Tibial nerve (tissue), 4 donors: ENCODE measurements at regions not wholly inside any gene's neighbourhood (a gene's known extent, or its start where the extent isn't known, plus 50 kb on each side); places are given as distances from the start of the nearest gene placed in this dataset.
A peak's percentile ranks its signal among the peaks of the same experiment; 100 is the strongest.

ENCODE experiments used
- DNase-seq, 2 donors: peaks; one replicate each; pipeline ENCODE4 v3.0.0-alpha.2; 2019; ENCODE audit warnings: low spot score in 2 of 2
- H3K27ac ChIP-seq, 4 donors: fragments of 200-600 bp; sonication (generic) in 3 of 4; one replicate each; pipeline ENCODE4 v1.5.1; 2017 to 2019; ENCODE audit warnings: mild to moderate bottlenecking in 1 of 4
- H3K27me3 ChIP-seq, 2 donors: fragments of 200-600 bp; sonication (generic) in 1 of 2; one replicate each; pipeline versions ENCODE4 v1.5.1 to v1.6.0; 2017 to 2019
- H3K36me3 ChIP-seq, 3 donors: fragments of 200-600 bp; sonication (generic); one replicate each; pipeline ENCODE4 v1.5.1; 2018 to 2019
- H3K4me1 ChIP-seq, 4 donors: fragments of 200-600 bp; sonication (generic) in 3 of 4; one replicate each; pipeline ENCODE4 v1.5.1; 2017 to 2019
- H3K4me3 ChIP-seq, 4 donors: fragments of 200-600 bp; sonication (generic) in 3 of 4; one replicate each; pipeline ENCODE4 v1.5.1; 2017 to 2019; ENCODE audit warnings: mild to moderate bottlenecking in 1 of 4, moderate library complexity in 1 of 4
- H3K9me3 ChIP-seq, 4 donors: fragments of 200-600 bp; sonication (generic) in 3 of 4; one replicate each; pipeline ENCODE4 v1.5.1; 2017 to 2019
- EP300 ChIP-seq, 2 donors: sonication (generic); formaldehyde crosslinking; IDR thresholded peaks; one replicate each; pipeline ENCODE4 v1.6.1; 2017; ENCODE audit warnings: antibody characterized with exemption in 2 of 2, mild to moderate bottlenecking in 1 of 2
- POLR2A ChIP-seq, 2 donors: fragments of 450-650 bp; IDR thresholded peaks; one replicate each; pipeline ENCODE4 v1.6.1; 2017; ENCODE audit warnings: antibody characterized with exemption in 2 of 2, mild to moderate bottlenecking in 2 of 2, moderate library complexity in 2 of 2
- WGBS, 2 donors: methylation state at CpG; one replicate each; pipeline ENCODE4 v1.1.5; 2018; 5-methylcytosine and 5-hydroxymethylcytosine counted together
- TF ChIP-seq, protein P1 (sequence below), 5 experiments: fragments of 200-600 bp in 3 of 5; fragments of 450-650 bp in 2 of 5; sonication (generic) in 3 of 5; IDR thresholded peaks; one replicate each; pipeline ENCODE4 v1.5.1; 2016 to 2019; ENCODE audit warnings: antibody characterized with exemption in 5 of 5, mild to moderate bottlenecking in 3 of 5, moderate library complexity in 2 of 5

- Histone ChIP-seq H3K4me1 (no peaks in the 10 kb centered on the region), H3K4me3 (no peak overlapping the region), H3K27ac (no peak overlapping the region), H3K9me3 (no peaks in the 10 kb centered on the region), H3K27me3 (no peaks in the 10 kb centered on the region), H3K36me3 (no peaks in the 10 kb centered on the region)
- 76 to 84% methylated on average over 3 of the region's 3 CpGs for WGBS, 2 donors
- DNase-seq = no peak
- no peak for TF ChIP-seq EP300 (IDR thresholded peaks at IDR 0.05)
- TF ChIP-seq, protein P1, sequence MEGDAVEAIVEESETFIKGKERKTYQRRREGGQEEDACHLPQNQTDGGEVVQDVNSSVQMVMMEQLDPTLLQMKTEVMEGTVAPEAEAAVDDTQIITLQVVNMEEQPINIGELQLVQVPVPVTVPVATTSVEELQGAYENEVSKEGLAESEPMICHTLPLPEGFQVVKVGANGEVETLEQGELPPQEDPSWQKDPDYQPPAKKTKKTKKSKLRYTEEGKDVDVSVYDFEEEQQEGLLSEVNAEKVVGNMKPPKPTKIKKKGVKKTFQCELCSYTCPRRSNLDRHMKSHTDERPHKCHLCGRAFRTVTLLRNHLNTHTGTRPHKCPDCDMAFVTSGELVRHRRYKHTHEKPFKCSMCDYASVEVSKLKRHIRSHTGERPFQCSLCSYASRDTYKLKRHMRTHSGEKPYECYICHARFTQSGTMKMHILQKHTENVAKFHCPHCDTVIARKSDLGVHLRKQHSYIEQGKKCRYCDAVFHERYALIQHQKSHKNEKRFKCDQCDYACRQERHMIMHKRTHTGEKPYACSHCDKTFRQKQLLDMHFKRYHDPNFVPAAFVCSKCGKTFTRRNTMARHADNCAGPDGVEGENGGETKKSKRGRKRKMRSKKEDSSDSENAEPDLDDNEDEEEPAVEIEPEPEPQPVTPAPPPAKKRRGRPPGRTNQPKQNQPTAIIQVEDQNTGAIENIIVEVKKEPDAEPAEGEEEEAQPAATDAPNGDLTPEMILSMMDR (IDR thresholded peaks at IDR 0.05) = no peak
- TF ChIP-seq POLR2A (IDR thresholded peaks at IDR 0.05) = no peak
These were observed 302.5 kb downstream of the ZNF621 start for GRCh38 chr3:40827226-40827625.

DNA sequence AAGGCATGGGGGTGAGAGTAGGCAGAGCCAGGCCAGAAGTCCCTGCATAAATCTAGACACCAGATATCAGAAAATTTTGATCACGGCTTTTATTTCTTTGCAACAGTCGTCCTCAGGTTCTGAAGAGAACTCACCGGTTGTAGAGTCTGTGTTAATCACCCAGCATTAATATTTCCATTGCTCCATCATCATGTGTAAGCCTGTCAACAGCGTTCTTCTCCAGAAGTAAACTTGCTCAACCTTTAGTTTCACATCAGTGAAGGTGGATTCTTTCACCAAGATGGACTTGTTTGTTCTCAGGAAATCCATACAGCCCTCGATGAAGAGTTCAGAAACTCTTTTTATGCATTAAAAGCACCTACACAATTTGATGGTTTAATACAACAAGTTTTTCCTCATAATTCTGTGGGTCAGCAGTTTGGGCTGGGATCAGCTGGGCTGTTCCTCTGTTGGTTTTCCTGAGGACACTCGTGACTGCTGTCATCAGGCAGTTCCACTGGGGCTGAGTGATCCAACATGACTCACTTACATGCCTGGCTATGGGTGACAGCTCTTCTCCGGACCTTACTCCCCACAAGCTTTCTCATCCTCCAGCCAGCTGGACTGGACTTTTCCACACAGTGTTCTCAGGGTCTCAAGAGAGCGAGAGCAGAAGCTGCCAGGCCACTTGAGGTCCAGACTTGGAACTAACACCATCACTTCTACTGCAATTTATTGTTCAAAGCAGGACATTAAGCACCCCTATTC lies 303.4 kb downstream of the ZNF621 start:
- Histone ChIP-seq H3K4me1 (no peaks in the 10 kb centered on the region), H3K27me3 (no peaks in the 10 kb centered on the region), H3K27ac (no peak overlapping the region), H3K4me3 (no peak overlapping the region), H3K9me3 (no peaks in the 10 kb centered on the region), H3K36me3 (no peaks in the 10 kb centered on the region)
- DNase-seq = peak; percentile 18 to 51
- peak in 1 of 2 donors; percentile 65 for TF ChIP-seq EP300 (IDR thresholded peaks at IDR 0.05)
- TF ChIP-seq POLR2A (IDR thresholded peaks at IDR 0.05) = no peak
- TF ChIP-seq, protein P1 (IDR thresholded peaks at IDR 0.05) = no peak
- WGBS, 2 donors = 65 to 72% methylated on average over 8 of the region's 8 CpGs

- H3K9me3 ChIP-seq = no peaks in the 10 kb centered on the region
- H3K4me1 ChIP-seq = no peaks in the 10 kb centered on the region
- no peak overlapping the region for H3K4me3 ChIP-seq
- no peak for DNase-seq
- no peaks in the 10 kb centered on the region for H3K36me3 ChIP-seq
- 88 to 92% methylated on average over 3 of the region's 3 CpGs for WGBS, 2 donors
- no peak overlapping the region for H3K27ac ChIP-seq
- no peaks in the 10 kb centered on the region for H3K27me3 ChIP-seq
- no peak for TF ChIP-seq POLR2A (IDR thresholded peaks at IDR 0.05)
These were observed 304.1 kb downstream of the ZNF621 start for GRCh38 chr3:40828741-40829415.

DNA sequence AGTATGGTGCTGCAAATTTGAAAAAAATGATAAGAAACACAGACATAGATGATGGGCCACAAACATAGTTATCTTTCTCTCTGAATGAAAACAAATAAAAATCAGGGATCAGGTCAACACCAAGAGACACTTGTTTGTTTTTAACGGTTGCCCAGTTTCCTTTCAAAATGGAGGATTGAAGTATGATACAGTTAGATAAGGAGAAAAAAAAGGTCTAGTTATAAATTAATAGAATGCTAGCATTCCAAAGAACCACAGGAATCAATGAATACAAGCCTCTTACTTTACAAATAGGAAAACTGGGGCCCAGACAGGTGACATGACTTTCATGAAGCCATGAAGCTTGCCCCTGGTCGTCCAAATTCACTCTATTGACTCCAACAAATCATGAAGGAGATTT lies 305.1 kb downstream of the ZNF621 start:
- TF ChIP-seq, protein P1 (IDR thresholded peaks at IDR 0.05) = no peak
- no peak for DNase-seq
- WGBS, 2 donors = 82 to 84% methylated on average over 2 of the region's 2 CpGs

GRCh38 chr3:40837300-40837699 lies 312.5 kb downstream of the ZNF621 start:
- no peak for TF ChIP-seq EP300 (IDR thresholded peaks at IDR 0.05)
- TF ChIP-seq POLR2A (IDR thresholded peaks at IDR 0.05) = no peak
- Histone ChIP-seq H3K9me3 (no peaks in the 10 kb centered on the region), H3K4me1 (no peaks in the 10 kb centered on the region), H3K27me3 (no peaks in the 10 kb centered on the region), H3K27ac (no peak overlapping the region), H3K36me3 (no peaks in the 10 kb centered on the region), H3K4me3 (no peak overlapping the region)
- WGBS, 2 donors = 93 to 97% methylated on average over 2 of the region's 2 CpGs
- no peak for DNase-seq

More for the DNA sequence above, 305.1 kb downstream of the ZNF621 start:
- Histone ChIP-seq H3K36me3 (no peaks in the 10 kb centered on the region), H3K4me3 (no peak overlapping the region), H3K4me1 (no peaks in the 10 kb centered on the region), H3K9me3 (no peaks in the 10 kb centered on the region), H3K27me3 (no peaks in the 10 kb centered on the region), H3K27ac (no peak overlapping the region)

- Histone ChIP-seq H3K4me3 (no peak overlapping the region), H3K4me1 (no peaks in the 10 kb centered on the region), H3K27me3 (no peaks in the 10 kb centered on the region), H3K9me3 (no peaks in the 10 kb centered on the region), H3K36me3 (no peaks in the 10 kb centered on the region), H3K27ac (no peak overlapping the region)
- DNase-seq = no peak
- no peak for TF ChIP-seq POLR2A (IDR thresholded peaks at IDR 0.05)
- TF ChIP-seq, protein P1 (IDR thresholded peaks at IDR 0.05) = no peak
- TF ChIP-seq EP300 (IDR thresholded peaks at IDR 0.05) = no peak
- 87 to 88% methylated on average over 1 of the region's 1 CpG for WGBS, 2 donors
These were observed 316.4 kb downstream of the ZNF621 start for GRCh38 chr3:40841131-40841530.
